ENCODE measurements at regions not wholly inside any gene's neighbourhood (a gene's known extent, or its start where the extent isn't known, plus 50 kb on each side); places are given as distances from the start of the nearest gene placed in this dataset.

GRCh38 chr21:16583556-16583955 is 853.8 kb downstream of the USP25 start:
- Histone ChIP-seq H3K4me3 (ENCODE audit: insufficient read depth, low read length) (no peak overlapping the region), H3K4me1 (ENCODE audit: insufficient read depth, low read length) (peaks cover 43% of the 10 kb centered on the region), H3K4me2 (ENCODE audit: insufficient read depth, low read length) (no peak overlapping the region), H3K79me2 (ENCODE audit: insufficient read depth, low read length) (no peaks in the 10 kb centered on the region), H3K9me3 (ENCODE audit: low read depth, low read length) (no peaks in the 10 kb centered on the region), H3K36me3 (ENCODE audit: insufficient read depth, low read length) (no peaks in the 10 kb centered on the region), H3K27me3 (ENCODE audit: insufficient read depth, low read length) (no peaks in the 10 kb centered on the region), H2AFZ (ENCODE audit: low read length) (peak overlapping the region; percentile 19), H4K20me1 (ENCODE audit: insufficient read depth, low read length) (no peaks in the 10 kb centered on the region), H3K27ac (ENCODE audit: low read depth, low read length) (no peak overlapping the region)
- no peak for DNase-seq (ENCODE audit: insufficient read length, low spot score, missing footprints)
- TF ChIP-seq, protein P1, sequence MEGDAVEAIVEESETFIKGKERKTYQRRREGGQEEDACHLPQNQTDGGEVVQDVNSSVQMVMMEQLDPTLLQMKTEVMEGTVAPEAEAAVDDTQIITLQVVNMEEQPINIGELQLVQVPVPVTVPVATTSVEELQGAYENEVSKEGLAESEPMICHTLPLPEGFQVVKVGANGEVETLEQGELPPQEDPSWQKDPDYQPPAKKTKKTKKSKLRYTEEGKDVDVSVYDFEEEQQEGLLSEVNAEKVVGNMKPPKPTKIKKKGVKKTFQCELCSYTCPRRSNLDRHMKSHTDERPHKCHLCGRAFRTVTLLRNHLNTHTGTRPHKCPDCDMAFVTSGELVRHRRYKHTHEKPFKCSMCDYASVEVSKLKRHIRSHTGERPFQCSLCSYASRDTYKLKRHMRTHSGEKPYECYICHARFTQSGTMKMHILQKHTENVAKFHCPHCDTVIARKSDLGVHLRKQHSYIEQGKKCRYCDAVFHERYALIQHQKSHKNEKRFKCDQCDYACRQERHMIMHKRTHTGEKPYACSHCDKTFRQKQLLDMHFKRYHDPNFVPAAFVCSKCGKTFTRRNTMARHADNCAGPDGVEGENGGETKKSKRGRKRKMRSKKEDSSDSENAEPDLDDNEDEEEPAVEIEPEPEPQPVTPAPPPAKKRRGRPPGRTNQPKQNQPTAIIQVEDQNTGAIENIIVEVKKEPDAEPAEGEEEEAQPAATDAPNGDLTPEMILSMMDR (IDR thresholded peaks at IDR 0.05; ENCODE audit: extremely low read depth, low read depth, low read length) = no peak

DNA sequence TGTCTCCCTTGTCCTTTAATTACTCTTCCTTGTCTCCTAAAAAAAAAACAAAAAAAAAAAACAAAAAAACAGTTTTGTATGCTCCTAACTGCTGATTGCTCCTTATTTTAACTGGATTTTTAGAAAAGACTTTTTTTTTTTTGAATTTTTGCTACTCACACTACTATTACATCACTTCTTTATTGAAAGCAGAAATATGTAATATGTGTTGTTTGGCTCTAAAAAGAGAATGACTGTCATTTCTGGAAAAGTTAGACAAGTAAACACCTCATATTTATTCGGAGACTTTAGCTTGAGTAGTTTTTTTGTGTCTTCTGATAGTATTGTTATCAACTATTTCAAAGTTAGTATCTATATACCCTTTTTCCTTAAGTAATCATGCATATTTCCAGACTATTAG is 855.0 kb downstream of the USP25 start:
- H3K4me1 ChIP-seq (ENCODE audit: insufficient read depth, low read length) = peaks cover 37% of the 10 kb centered on the region
- no peak for DNase-seq (ENCODE audit: insufficient read length, low spot score, missing footprints)
- no peaks in the 10 kb centered on the region for H3K9me3 ChIP-seq (ENCODE audit: low read depth, low read length)

DNA sequence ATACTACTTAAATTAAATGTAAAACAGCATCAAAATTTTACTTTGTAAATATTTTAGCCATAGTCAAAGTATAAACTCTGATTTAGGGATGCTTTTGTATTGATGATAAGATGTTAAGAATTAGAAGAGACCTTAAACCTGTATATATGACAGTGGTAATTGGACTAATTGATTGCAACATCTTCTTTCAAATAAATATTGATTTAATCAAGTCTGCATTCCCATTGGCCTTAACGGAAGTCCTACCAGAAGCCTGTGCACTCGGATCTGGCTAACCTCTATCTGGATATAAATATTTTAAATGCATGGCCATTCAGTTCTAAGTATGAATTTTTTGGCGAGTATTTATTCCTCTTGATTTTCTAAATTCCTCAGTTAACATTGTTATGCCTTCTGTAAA is 856.1 kb downstream of the USP25 start:
- Histone ChIP-seq H3K36me3 (ENCODE audit: insufficient read depth, low read length) (no peaks in the 10 kb centered on the region), H3K4me2 (ENCODE audit: insufficient read depth, low read length) (no peak overlapping the region), H3K27ac (ENCODE audit: low read depth, low read length) (peak overlapping the region; percentile 94), H2AFZ (ENCODE audit: low read length) (no peak overlapping the region), H3K9me3 (ENCODE audit: low read depth, low read length) (no peaks in the 10 kb centered on the region), H3K4me1 (ENCODE audit: insufficient read depth, low read length) (peaks cover 36% of the 10 kb centered on the region), H3K79me2 (ENCODE audit: insufficient read depth, low read length) (no peaks in the 10 kb centered on the region), H3K27me3 (ENCODE audit: insufficient read depth, low read length) (no peaks in the 10 kb centered on the region), H3K4me3 (ENCODE audit: insufficient read depth, low read length) (no peak overlapping the region), H4K20me1 (ENCODE audit: insufficient read depth, low read length) (no peaks in the 10 kb centered on the region)
- DNase-seq (ENCODE audit: insufficient read length, low spot score, missing footprints) = no peak
- TF ChIP-seq, protein P1 (IDR thresholded peaks at IDR 0.05; ENCODE audit: extremely low read depth, low read depth, low read length) = no peak

More for the DNA sequence above, 855.0 kb downstream of the USP25 start:
- Histone ChIP-seq H3K4me2 (ENCODE audit: insufficient read depth, low read length) (no peak overlapping the region), H3K4me3 (ENCODE audit: insufficient read depth, low read length) (no peak overlapping the region), H2AFZ (ENCODE audit: low read length) (no peak overlapping the region), H4K20me1 (ENCODE audit: insufficient read depth, low read length) (no peaks in the 10 kb centered on the region), H3K27me3 (ENCODE audit: insufficient read depth, low read length) (no peaks in the 10 kb centered on the region), H3K36me3 (ENCODE audit: insufficient read depth, low read length) (no peaks in the 10 kb centered on the region), H3K27ac (ENCODE audit: low read depth, low read length) (no peak overlapping the region), H3K79me2 (ENCODE audit: insufficient read depth, low read length) (no peaks in the 10 kb centered on the region)
- TF ChIP-seq, protein P1 (IDR thresholded peaks at IDR 0.05; ENCODE audit: extremely low read depth, low read depth, low read length) = no peak

DNA sequence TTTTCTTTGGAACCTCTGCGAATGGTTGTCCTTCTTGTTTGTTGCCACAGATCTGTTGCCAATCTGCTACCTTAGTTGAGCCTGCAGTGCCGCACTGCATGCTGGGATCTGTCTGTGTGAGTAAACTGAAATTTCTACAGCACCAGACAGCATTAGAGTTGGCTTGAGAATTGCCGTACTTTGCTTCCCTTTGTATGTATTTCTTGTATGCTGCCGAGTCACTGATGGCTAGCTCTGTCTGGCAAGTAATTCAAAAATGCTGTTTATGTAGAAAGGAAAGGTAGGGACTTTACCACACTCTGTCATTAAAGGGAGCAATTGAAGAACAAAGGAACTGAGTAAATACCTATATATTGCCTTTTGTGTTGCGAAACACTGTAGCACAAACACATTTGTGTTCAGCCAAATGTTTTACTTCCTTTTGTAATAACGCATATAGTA is 857.4 kb downstream of the USP25 start:
- no peaks in the 10 kb centered on the region for H4K20me1 ChIP-seq (ENCODE audit: insufficient read depth, low read length)
- H3K9me3 ChIP-seq (ENCODE audit: low read depth, low read length) = no peaks in the 10 kb centered on the region
- H3K4me1 ChIP-seq (ENCODE audit: insufficient read depth, low read length) = peaks cover 36% of the 10 kb centered on the region
- H3K4me3 ChIP-seq (ENCODE audit: insufficient read depth, low read length) = peak overlapping the region; percentile 62
- DNase-seq (ENCODE audit: insufficient read length, low spot score, missing footprints) = peak; percentile 50
- peak overlapping the region; percentile 94 for H3K27ac ChIP-seq (ENCODE audit: low read depth, low read length)
- H3K27me3 ChIP-seq (ENCODE audit: insufficient read depth, low read length) = no peaks in the 10 kb centered on the region
- peak overlapping the region; percentile 81 for H2AFZ ChIP-seq (ENCODE audit: low read length)
- H3K79me2 ChIP-seq (ENCODE audit: insufficient read depth, low read length) = no peaks in the 10 kb centered on the region
- H3K4me2 ChIP-seq (ENCODE audit: insufficient read depth, low read length) = peak overlapping the region; percentile 96
- TF ChIP-seq, protein P1 (IDR thresholded peaks at IDR 0.05; ENCODE audit: extremely low read depth, low read depth, low read length) = no peak
- H3K36me3 ChIP-seq (ENCODE audit: insufficient read depth, low read length) = no peaks in the 10 kb centered on the region
